Brain microvascular endothelial cell (primary cell): ENCODE measurements at regions not wholly inside any gene's neighbourhood (a gene's known extent, or its start where the extent isn't known, plus 50 kb on each side); places are given as distances from the start of the nearest gene placed in this dataset.

Source experiments
- DNase-seq: peaks from one replicate; pipeline ENCODE4 v3.0.0-alpha.2; 2020
- H3K27ac ChIP-seq: fragments of 250-450 bp; sonication (Bioruptor Pico); 2 replicates; pipeline ENCODE4 v1.5.1; 2020; ENCODE audit warnings: mild to moderate bottlenecking, moderate library complexity
- H3K27me3 ChIP-seq: fragments of 250-450 bp; sonication (Bioruptor Pico); replicated peaks from 2 replicates; pipeline ENCODE4 v1.5.1; 2020; ENCODE audit warnings: mild to moderate bottlenecking
- H3K36me3 ChIP-seq: fragments of 250-450 bp; sonication (Bioruptor Pico); replicated peaks from 2 replicates; pipeline ENCODE4 v1.5.1; 2020; ENCODE audit warnings: mild to moderate bottlenecking
- H3K4me3 ChIP-seq: 2 replicates; pipeline ENCODE4 v1.5.1; 2011; ENCODE audit warnings: low read depth, mild to moderate bottlenecking, control low read depth, low read length, moderate library complexity
- in situ Hi-C: cut with HindIII; loops from 2 replicates; pipeline ENCODE4 v1.10.0; 2017; ENCODE audit warnings: low sequenced_read_pairs, low pct_ligation_motif_present
- TF ChIP-seq, protein P1 (sequence below): IDR thresholded peaks from 2 replicates; pipeline ENCODE4 v1.5.1; 2011; ENCODE audit warnings: low read depth, mild to moderate bottlenecking, moderate library complexity, low read length, control low read depth, inconsistent platforms; ENCODE audit errors: missing control alignments

DNA sequence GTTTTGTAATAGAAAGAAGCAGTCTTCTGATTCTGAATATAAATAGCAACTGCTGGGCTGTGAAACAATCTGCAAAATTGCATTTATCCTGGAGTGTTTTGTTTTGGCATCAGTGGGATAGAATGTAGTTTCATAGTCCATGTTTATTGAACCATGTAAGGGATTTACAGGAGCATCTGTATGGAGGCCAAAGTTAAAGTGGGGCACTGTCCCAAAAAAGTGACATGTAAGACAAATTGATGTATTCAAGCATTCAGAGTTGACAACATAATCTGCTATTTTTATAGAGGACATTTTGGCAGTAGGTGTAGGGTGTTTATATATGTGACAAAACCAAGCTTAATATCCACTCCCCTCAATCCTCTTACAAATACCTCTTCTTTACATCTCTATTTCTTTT lies 200.5 kb upstream of the ANK2 start:
- TF ChIP-seq, protein P1, sequence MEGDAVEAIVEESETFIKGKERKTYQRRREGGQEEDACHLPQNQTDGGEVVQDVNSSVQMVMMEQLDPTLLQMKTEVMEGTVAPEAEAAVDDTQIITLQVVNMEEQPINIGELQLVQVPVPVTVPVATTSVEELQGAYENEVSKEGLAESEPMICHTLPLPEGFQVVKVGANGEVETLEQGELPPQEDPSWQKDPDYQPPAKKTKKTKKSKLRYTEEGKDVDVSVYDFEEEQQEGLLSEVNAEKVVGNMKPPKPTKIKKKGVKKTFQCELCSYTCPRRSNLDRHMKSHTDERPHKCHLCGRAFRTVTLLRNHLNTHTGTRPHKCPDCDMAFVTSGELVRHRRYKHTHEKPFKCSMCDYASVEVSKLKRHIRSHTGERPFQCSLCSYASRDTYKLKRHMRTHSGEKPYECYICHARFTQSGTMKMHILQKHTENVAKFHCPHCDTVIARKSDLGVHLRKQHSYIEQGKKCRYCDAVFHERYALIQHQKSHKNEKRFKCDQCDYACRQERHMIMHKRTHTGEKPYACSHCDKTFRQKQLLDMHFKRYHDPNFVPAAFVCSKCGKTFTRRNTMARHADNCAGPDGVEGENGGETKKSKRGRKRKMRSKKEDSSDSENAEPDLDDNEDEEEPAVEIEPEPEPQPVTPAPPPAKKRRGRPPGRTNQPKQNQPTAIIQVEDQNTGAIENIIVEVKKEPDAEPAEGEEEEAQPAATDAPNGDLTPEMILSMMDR = no peak
- Histone ChIP-seq H3K4me3 (no peak overlapping the region), H3K27me3 (no peaks in the 10 kb centered on the region), H3K36me3 (no peaks in the 10 kb centered on the region), H3K27ac (no peak overlapping the region)
- no peak for DNase-seq
- in situ Hi-C loops = no loop called here

DNA sequence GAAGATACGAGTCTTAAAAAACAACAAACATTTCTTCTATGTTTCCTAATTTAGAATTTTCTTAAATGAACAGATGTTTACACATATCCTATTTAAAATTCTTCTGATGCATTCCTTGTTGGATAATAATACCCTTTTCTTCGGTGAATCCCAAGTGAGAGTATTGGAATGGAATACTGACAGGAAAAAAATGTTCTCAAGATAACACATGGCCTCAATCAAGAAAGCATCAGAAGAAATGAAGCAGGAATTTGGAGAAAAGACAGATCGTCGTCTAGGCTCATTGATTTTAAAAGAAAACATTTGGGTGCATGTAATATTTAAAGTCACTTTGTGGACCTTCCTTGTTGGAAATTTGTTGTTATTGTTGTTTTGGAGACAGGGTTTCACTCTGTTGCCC lies 196.9 kb upstream of the ANK2 start:
- Histone ChIP-seq H3K27ac (no peak overlapping the region), H3K27me3 (no peaks in the 10 kb centered on the region), H3K4me3 (no peak overlapping the region), H3K36me3 (no peaks in the 10 kb centered on the region)
- no peak for DNase-seq
- TF ChIP-seq, protein P1 = no peak
- in situ Hi-C loops = no loop called here

GRCh38 chr4:112853662-112854256 lies 195.7 kb upstream of the ANK2 start:
- Histone ChIP-seq H3K27me3 (no peaks in the 10 kb centered on the region), H3K4me3 (no peak overlapping the region), H3K27ac (no peak overlapping the region), H3K36me3 (no peaks in the 10 kb centered on the region)
- no peak for DNase-seq
- TF ChIP-seq, protein P1 = peak; percentile 53
- in situ Hi-C loops = no loop called here

DNA sequence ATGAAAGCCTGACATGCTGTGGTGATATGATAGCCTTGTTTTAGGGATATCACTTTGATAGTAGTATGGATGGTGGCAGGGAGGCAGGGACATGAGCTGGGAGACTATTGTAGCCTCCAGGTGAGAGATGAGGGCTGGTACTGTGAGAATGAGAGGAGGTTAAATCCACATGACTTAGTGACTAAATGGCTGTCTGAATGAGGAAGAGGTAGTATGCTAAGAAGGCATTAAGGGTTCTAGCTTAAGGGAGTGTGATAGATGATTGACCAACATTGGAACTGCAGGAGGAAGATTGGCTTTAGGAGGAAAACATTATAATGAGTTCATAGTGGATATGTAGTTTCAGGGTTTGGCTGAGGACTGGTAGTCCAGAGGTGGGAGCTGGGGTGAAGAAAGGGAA lies 195.0 kb upstream of the ANK2 start:
- no peaks in the 10 kb centered on the region for H3K36me3 ChIP-seq
- in situ Hi-C loops = no loop called here
- H3K27ac ChIP-seq = no peak overlapping the region
- TF ChIP-seq, protein P1 = no peak
- DNase-seq = no peak
- no peak overlapping the region for H3K4me3 ChIP-seq
- H3K27me3 ChIP-seq = no peaks in the 10 kb centered on the region

GRCh38 chr4:112855058-112855457 lies 194.4 kb upstream of the ANK2 start:
- TF ChIP-seq, protein P1 = no peak
- H3K4me3 ChIP-seq = no peak overlapping the region
- H3K36me3 ChIP-seq = no peaks in the 10 kb centered on the region
- in situ Hi-C loops = no loop called here
- H3K27ac ChIP-seq = no peak overlapping the region
- H3K27me3 ChIP-seq = no peaks in the 10 kb centered on the region
- no peak for DNase-seq

DNA sequence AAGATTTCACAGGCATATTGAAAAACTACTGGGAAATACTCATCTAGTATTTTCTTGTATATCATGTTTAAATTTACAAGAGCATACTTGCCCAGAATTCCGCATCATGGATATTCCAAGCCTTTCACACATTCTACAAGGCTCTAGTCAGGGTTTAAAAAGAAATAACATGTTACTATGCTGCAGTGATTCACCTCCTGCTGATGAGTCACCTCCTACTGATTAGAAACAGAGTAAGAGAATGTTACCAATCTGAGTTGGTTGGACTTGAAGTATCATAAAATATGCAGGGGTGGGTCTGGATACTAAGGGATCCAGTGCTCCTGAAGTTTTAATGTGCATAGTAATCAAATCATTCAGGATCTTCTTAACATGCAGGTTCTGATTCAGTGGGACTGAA lies 192.0 kb upstream of the ANK2 start:
- DNase-seq = peak; percentile 94
- no peak overlapping the region for H3K4me3 ChIP-seq
- H3K27me3 ChIP-seq = no peaks in the 10 kb centered on the region
- TF ChIP-seq, protein P1 = no peak
- no peaks in the 10 kb centered on the region for H3K36me3 ChIP-seq
- in situ Hi-C loops = no loop called here
- H3K27ac ChIP-seq = no peak overlapping the region
